NCI-H187 treated with DMSO at 0.1 percent for 48 hours (cell line): ENCODE measurements at regions not wholly inside any gene's neighbourhood (a gene's known extent, or its start where the extent isn't known, plus 50 kb on each side); places are given as distances from the start of the nearest gene placed in this dataset.
"Not testable (repeated sequence)": the region's sequence is repeated elsewhere in the genome, so short reads cannot be mapped to it uniquely, and the experiment has no call there.

Source experiments
- DNase-seq: peaks from one replicate; lab custom pipeline; 2025; lab: John Stamatoyannopoulos, UW

GRCh38 chr5:164998142-164998541 is 1492.7 kb downstream of the MAT2B start:
- DNase-seq: no peak

DNA sequence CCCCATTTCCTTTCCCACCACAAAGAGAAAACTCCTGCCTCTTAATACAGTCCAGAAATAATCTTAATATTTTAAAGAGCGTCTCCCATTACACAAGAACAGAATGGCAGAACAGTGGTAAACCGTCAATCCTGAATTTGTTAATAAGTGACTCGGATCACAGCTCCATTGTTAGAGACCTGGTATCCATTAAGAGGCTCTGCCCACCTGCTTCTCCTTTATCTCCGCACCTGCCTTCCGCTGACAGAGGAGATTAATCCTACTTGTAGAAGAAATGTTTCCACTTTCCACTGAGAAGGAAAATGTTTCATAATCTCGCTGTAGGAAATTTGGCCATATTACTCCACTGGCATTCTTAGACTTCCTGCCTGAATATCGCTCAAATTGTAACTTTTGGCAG is 1493.2 kb downstream of the MAT2B start:
- DNase-seq: no peak

- no peak for DNase-seq
Measured at GRCh38 chr5:165000479-165001190, 1495.2 kb downstream of the MAT2B start.

- DNase-seq: no peak
Measured at GRCh38 chr5:165003283-165003682, 1497.9 kb downstream of the MAT2B start.

DNA sequence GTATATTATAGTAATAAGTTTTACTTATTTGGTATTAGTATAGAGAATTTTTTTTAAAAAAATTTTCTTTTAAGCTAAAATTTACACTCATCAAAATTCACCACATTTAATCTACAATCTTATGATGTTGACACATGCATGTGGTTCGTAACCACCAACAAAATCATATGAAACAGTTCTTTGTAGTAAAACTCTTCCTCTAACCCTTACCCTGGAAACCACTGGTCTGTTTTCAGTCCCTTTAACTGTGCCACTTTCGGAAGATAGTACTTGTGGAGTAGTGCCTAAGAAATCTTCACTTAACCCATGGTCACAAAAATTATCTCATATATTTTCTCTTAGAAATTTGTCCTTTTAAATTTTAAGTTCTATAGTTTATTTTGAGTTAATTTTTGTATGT is 1498.8 kb downstream of the MAT2B start:
- DNase-seq: no peak

GRCh38 chr5:165014439-165014838 is 1509.0 kb downstream of the MAT2B start:
- DNase-seq: no peak

DNA sequence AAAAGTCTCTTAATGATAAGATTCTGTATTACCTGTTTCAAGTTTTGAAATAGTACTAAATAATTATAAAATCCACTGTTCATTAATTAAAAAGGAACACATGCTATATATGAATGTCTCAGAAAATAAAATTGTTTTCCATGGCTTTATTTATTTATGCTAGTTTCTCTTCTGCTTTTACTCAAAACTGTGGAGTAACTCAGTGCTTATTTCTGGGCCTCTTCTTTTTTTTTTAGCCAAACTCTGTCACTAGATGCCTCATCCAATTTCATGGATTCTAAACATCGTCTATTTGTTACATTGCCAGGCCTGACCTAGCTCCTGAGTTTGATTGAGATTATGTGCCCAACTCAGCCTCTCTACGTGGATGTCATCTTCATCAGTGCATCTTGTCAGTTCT is 1509.7 kb downstream of the MAT2B start:
- DNase-seq: no peak

DNA sequence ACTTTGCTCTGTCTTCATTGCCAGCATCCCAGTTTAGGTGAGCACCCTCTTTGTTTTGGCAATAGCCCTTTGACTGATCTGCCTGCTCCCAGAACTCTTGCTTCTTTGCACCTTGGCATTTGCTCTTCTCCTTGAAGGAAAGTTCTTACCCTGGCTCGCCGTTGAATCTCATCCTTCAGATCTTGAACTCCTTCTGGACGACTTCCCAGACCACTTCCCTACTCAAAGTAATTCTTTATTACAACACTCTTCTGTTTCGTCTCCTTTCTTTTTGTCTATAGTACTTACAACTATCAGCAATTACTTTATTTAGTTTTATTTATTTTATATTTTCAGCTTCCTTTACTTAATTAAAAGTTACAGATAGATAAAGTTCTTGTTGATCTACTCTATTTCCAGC is 1510.1 kb downstream of the MAT2B start:
- DNase-seq: no peak

GRCh38 chr5:165026971-165027370 is 1521.6 kb downstream of the MAT2B start:
- no peak for DNase-seq

- DNase-seq: no peak
Measured at GRCh38 chr5:165028356-165028755, 1522.9 kb downstream of the MAT2B start.

DNA sequence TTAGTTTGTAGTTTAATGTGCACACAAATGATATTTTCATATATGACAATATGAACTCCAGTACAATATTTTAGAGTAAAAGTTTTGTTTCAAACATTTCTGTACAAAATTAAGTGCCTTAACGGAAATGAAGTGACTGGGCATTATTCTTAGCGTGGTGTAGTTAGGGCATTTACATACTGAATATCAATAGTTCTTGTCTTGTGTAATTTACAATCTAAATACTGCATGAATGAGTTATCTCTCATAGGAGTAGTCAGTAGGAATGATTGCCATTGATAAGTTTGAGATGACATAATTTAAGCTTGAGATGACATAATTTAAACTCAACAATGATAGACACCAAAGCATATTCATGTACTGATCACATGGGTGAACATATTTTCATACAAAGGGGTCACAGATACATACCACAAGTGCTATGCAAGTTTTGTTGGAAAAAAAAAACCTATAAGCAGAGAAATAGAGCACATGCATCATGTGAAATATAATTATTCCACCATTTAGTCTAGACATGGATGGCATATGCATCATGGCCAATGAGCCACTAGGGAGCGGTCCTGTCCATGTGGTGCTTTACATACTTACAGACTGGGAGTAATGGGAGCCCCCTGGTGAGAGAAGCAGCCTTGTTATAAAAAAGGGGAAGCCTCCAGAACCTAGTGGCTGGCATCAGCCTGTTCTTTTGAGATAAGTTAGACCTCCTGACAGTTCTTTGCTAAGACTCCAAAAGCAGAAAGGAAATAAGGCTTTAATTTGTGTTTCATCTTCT is 1523.9 kb downstream of the MAT2B start:
- no peak for DNase-seq

GRCh38 chr5:165030971-165031370 is 1525.6 kb downstream of the MAT2B start:
- no peak for DNase-seq

DNA sequence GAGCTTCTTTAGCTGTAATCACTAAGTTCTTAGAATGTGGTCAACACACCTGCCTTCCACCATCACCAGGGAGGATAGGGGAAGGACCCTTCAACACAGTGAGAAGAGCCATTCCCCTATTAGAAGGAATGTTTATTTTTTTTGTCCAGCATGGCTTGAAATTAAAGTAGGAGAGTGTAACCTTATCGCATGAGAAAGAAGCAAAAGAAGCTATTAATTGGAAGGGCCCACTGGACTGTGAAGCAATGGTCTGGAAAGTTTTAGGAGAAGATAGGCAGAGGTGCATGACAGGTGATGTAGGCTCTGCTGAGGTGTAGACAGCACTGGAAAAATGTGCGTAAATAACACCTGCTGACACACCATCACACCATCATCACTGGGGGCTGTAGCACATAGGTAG is 1526.0 kb downstream of the MAT2B start:
- no peak for DNase-seq

DNA sequence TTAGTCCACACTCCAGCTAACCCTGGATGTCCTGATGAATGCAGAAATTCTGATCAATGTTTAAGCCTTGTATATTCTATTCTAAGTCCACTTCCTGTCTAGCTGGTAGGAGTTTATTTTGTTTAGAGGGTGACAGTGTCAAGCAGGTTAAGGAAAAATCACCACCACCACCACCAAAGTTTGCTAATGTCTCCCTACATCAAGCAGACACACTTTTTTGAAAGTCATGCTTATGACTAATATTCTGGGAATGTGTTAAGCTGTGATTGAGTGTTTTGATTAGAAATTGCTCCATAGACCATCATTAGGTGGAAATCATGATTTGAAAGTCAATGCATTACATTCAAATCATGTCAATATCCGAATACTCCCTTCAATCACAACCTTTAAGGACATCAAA is 1530.1 kb downstream of the MAT2B start:
- no peak for DNase-seq

- DNase-seq: no peak
Measured at GRCh38 chr5:165039748-165040147, 1534.3 kb downstream of the MAT2B start.

DNA sequence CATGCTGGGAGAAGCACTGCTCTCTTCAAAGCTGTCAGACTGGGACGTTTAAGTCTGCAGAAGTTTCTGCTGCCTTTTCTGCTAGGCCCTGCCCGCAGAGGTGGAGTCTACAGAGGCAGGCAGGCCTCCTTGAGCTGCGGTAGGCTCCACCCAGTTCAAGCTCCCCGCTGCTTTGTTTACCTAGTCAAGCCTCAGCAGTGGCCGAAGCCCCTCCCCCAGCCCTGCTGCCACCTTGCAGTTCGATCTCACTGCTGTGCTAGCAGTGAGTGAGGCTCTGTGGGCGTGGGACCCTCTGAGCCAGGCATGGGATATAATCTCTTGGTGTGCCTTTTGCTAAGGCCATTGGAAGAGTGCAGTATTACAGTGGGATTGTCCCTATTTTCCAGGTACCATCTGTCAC is 1540.5 kb downstream of the MAT2B start:
- not testable (repeated sequence) for DNase-seq

GRCh38 chr5:165055476-165055875 is 1550.1 kb downstream of the MAT2B start:
- no peak for DNase-seq

GRCh38 chr5:165057145-165057544 is 1551.7 kb downstream of the MAT2B start:
- DNase-seq: no peak

DNA sequence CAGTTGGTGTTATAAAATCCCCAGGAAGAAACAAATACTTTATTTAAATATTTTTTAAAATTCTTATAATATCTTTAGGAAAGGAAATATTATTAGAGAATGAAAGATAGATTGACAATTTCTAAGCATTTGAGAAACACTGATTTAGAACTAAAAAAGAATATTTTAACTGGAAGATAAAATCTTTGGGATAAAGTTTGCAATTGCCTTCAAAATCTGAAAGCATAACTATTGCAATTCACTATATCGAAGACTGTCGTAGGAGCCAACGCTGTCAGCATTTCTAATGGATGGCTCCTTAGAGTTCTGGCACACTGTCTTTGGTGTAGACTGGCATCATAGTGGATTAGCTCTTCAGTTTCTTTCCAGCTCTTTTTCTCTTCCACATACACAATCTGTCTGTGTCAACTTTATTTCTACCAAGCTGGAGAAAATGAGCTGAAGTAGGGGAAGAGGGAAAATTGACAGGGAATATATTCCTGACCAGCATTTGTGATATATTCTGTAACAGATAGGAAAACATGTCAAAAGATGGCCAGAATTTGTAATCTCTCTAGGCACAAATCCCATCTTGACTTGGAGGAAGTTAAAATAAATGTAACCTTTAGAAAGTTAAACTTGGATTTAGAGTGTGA is 1561.4 kb downstream of the MAT2B start:
- DNase-seq: no peak

GRCh38 chr5:165076686-165077085 is 1571.3 kb downstream of the MAT2B start:
- DNase-seq: no peak

DNA sequence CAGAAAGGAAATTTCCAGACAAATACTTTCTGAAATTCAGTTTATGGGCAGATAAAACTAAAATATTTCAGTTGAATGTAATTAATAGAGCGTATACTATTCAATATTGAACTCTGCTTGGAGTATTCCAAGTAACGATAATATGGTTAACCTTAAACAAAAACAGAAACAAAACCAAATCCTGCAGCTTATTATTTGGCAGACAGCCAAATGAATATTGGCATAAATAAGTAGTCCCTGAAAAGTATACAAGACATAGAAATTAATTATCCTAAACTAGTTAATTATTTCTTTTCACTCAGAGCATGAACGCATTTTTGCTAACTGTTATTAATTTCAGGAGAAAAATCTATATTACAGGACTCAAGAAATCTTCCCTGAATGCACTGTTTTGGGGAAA is 1574.0 kb downstream of the MAT2B start:
- no peak for DNase-seq

GRCh38 chr5:165083394-165083793 is 1578.0 kb downstream of the MAT2B start:
- no peak for DNase-seq

- no peak for DNase-seq
Measured at GRCh38 chr5:165086465-165086864, 1581.0 kb downstream of the MAT2B start.
